Astrocyte of the spinal cord (primary cell): ENCODE measurements at regions not wholly inside any gene's neighbourhood (a gene's known extent, or its start where the extent isn't known, plus 50 kb on each side); places are given as distances from the start of the nearest gene placed in this dataset.

Experiments used
- DNase-seq: peaks from one replicate; pipeline ENCODE4 v3.0.0; 2011; ENCODE audit warnings: low read depth, low spot score
- H3K4me3 ChIP-seq: 2 replicates; pipeline ENCODE4 v1.5.1; 2011; ENCODE audit warnings: low read depth, mild to moderate bottlenecking, low read length, moderate library complexity
- in situ Hi-C: cut with HindIII; loops from 2 replicates; pipeline ENCODE4 v1.10.0; 2017; ENCODE audit warnings: low sequenced_read_pairs
- TF ChIP-seq, protein P1 (sequence below): IDR thresholded peaks from 2 replicates; pipeline ENCODE4 v1.5.1; 2012; ENCODE audit warnings: low read depth, mild to moderate bottlenecking, low read length, inconsistent platforms

DNA sequence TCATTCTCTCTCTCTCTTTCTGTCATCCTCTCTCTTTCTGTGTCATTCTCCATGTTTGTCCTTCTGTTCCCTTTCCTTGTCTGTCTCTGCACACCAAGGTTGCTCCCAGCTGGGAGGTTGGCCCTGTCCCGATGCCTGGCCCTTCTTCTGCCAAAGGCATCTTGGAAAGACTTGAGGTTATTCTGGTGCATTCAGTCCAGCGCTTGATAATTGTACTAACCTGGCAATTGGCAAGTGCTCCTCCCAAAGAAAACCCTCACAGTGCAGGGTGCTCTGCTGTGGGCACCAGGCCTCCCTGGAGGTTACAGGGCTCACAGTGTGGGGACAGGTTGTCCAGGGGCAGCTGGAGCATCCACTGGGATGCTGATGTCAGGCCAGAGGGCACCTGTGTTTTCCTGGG lies 95.4 kb downstream of the GLI2 start:
- in situ Hi-C loops = no loop called here
- TF ChIP-seq, protein P1, sequence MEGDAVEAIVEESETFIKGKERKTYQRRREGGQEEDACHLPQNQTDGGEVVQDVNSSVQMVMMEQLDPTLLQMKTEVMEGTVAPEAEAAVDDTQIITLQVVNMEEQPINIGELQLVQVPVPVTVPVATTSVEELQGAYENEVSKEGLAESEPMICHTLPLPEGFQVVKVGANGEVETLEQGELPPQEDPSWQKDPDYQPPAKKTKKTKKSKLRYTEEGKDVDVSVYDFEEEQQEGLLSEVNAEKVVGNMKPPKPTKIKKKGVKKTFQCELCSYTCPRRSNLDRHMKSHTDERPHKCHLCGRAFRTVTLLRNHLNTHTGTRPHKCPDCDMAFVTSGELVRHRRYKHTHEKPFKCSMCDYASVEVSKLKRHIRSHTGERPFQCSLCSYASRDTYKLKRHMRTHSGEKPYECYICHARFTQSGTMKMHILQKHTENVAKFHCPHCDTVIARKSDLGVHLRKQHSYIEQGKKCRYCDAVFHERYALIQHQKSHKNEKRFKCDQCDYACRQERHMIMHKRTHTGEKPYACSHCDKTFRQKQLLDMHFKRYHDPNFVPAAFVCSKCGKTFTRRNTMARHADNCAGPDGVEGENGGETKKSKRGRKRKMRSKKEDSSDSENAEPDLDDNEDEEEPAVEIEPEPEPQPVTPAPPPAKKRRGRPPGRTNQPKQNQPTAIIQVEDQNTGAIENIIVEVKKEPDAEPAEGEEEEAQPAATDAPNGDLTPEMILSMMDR = no peak
- DNase-seq = no peak
- H3K4me3 ChIP-seq = no peak overlapping the region

DNA sequence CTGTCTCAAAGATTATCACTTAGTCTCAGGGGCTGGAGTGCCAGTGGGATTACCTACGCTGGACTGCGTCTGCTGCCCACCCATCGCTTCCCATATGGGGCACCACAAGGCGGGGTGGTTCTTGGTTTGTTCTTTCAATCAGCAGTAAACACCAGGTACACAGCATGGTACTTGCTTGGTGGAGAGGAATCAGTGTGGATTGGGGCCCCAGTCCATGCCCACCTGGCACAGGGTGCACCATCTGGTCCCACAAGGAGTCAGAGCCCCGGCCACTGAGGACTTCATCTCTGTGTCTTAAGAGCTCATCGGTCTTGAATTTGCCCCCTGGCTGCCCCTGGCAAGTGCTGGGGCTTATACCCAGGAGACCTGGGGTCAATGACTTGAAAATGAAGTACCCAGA lies 96.2 kb downstream of the GLI2 start:
- H3K4me3 ChIP-seq = no peak overlapping the region
- no peak for DNase-seq
- TF ChIP-seq, protein P1 = no peak
- in situ Hi-C loops = no loop called here

- no peak for DNase-seq
- in situ Hi-C loops = no loop called here
- no peak overlapping the region for H3K4me3 ChIP-seq
- TF ChIP-seq, protein P1 = no peak
These were observed 96.8 kb downstream of the GLI2 start for GRCh38 chr2:120832296-120833070.

DNA sequence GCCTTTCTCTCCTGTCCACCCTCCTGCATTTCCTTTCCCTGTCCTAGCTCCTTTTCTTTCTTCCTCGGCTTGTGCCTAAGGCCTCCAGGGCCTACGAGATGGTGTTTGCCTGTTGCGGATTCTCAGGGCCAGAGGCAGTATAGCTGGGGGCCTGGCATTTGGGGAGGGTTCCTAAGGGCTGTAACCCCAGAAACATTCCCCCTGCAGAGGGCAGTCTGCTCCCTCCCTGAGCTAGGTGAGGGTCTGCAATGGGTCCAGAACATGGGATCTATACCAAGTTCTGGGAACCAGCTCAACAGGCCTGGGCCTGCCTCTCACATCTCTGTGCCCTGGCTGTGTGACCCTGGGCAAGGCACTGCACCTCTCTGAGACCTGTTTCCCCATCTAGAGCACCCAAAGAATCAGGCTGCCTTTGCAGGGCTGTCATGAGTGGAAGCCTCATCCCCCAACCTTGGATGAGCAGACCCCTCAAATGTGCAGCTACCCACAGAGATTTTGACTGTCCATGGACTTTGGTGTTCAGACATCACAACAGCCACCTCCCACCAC lies 97.5 kb downstream of the GLI2 start:
- no peak for DNase-seq
- H3K4me3 ChIP-seq = no peak overlapping the region
- TF ChIP-seq, protein P1 = peak; percentile 10
- in situ Hi-C loops = no loop called here

GRCh38 chr2:120834206-120834605 lies 98.5 kb downstream of the GLI2 start:
- in situ Hi-C loops = no loop called here
- no peak overlapping the region for H3K4me3 ChIP-seq
- DNase-seq = no peak
- TF ChIP-seq, protein P1 = no peak

GRCh38 chr2:120836281-120836680 lies 100.6 kb downstream of the GLI2 start:
- TF ChIP-seq, protein P1 = no peak
- no peak overlapping the region for H3K4me3 ChIP-seq
- no peak for DNase-seq
- in situ Hi-C loops = no loop called here
